ENCODE measurements at regions not wholly inside any gene's neighbourhood (a gene's known extent, or its start where the extent isn't known, plus 50 kb on each side); places are given as distances from the start of the nearest gene placed in this dataset.

DNA sequence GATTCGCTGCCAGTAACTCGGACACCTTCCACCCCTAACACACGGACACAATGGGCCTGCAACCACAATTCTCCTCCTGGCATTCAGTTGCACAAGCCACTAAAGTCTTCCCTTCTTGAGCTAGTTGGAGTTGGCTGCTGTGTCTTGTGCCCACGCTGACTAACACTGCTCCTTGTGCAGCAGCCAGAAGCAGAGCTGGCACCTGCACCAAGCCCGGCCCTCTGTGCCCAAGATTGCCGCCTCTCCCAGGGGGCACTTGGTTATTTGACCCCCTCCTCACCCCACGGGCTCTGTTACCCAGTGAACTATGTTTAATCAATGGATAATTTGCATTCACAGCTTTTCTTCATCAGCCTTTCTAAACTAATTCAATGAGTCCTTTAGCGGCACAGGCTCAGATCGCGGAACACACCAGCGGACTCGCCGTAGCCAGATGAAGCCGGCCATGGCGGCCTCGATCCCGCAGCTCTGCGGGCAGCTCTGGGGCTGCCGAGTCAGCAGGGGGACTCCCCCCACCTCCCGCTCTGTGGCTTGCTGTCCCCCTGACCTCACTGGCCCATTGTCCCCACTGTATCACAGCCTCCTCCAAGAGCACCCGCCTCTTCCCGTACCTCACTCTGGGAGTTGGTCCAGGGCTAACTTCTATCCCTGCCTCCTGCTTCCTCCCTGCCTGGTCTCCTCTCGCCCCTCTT is 94.8 kb upstream of the AFDN start:
- no peak for TF ChIP-seq RARB (CRISPR knock-in tag; IDR thresholded peaks at IDR 0.05)
- TF ChIP-seq, protein P1, sequence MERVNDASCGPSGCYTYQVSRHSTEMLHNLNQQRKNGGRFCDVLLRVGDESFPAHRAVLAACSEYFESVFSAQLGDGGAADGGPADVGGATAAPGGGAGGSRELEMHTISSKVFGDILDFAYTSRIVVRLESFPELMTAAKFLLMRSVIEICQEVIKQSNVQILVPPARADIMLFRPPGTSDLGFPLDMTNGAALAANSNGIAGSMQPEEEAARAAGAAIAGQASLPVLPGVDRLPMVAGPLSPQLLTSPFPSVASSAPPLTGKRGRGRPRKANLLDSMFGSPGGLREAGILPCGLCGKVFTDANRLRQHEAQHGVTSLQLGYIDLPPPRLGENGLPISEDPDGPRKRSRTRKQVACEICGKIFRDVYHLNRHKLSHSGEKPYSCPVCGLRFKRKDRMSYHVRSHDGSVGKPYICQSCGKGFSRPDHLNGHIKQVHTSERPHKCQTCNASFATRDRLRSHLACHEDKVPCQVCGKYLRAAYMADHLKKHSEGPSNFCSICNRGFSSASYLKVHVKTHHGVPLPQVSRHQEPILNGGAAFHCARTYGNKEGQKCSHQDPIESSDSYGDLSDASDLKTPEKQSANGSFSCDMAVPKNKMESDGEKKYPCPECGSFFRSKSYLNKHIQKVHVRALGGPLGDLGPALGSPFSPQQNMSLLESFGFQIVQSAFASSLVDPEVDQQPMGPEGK (CRISPR knock-in tag; IDR thresholded peaks at IDR 0.05; ENCODE audit: borderline replicate concordance): no peak
- TF ChIP-seq PPARA (CRISPR knock-in tag; IDR thresholded peaks at IDR 0.05; ENCODE audit: borderline replicate concordance): no peak
- no peak for TF ChIP-seq OSR1 (CRISPR knock-in tag; IDR thresholded peaks at IDR 0.05)
- no peak for TF ChIP-seq ESRRG (CRISPR knock-in tag; IDR thresholded peaks at IDR 0.05)
- TF ChIP-seq POU6F1 (CRISPR knock-in tag; IDR thresholded peaks at IDR 0.05; ENCODE audit: borderline replicate concordance, low read depth): no peak
- TF ChIP-seq, protein P2, sequence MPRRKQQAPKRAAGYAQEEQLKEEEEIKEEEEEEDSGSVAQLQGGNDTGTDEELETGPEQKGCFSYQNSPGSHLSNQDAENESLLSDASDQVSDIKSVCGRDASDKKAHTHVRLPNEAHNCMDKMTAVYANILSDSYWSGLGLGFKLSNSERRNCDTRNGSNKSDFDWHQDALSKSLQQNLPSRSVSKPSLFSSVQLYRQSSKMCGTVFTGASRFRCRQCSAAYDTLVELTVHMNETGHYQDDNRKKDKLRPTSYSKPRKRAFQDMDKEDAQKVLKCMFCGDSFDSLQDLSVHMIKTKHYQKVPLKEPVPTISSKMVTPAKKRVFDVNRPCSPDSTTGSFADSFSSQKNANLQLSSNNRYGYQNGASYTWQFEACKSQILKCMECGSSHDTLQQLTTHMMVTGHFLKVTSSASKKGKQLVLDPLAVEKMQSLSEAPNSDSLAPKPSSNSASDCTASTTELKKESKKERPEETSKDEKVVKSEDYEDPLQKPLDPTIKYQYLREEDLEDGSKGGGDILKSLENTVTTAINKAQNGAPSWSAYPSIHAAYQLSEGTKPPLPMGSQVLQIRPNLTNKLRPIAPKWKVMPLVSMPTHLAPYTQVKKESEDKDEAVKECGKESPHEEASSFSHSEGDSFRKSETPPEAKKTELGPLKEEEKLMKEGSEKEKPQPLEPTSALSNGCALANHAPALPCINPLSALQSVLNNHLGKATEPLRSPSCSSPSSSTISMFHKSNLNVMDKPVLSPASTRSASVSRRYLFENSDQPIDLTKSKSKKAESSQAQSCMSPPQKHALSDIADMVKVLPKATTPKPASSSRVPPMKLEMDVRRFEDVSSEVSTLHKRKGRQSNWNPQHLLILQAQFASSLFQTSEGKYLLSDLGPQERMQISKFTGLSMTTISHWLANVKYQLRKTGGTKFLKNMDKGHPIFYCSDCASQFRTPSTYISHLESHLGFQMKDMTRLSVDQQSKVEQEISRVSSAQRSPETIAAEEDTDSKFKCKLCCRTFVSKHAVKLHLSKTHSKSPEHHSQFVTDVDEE (CRISPR knock-in tag; IDR thresholded peaks at IDR 0.05): no peak
- no peak for TF ChIP-seq TOX (CRISPR knock-in tag; IDR thresholded peaks at IDR 0.05; ENCODE audit: borderline replicate concordance)
- no peak for TF ChIP-seq ZFP30 (CRISPR knock-in tag; IDR thresholded peaks at IDR 0.05)
- no peak for TF ChIP-seq ZC3H10 (CRISPR knock-in tag; IDR thresholded peaks at IDR 0.05)
- TF ChIP-seq ZNF565 (CRISPR knock-in tag; conservative IDR thresholded peaks at IDR 0.05; ENCODE audit: low read depth): no peak
- TF ChIP-seq CREB5 (CRISPR knock-in tag; IDR thresholded peaks at IDR 0.05; ENCODE audit: low read depth): no peak
- no peak for TF ChIP-seq TCF4 (CRISPR knock-in tag; IDR thresholded peaks at IDR 0.05; ENCODE audit: borderline replicate concordance)

All from SK-N-SH treated with all-trans-retinoic acid at 6 μM for 48 hours (cell line).